HG03469 (cell line): ENCODE measurements at regions not wholly inside any gene's neighbourhood (a gene's known extent, or its start where the extent isn't known, plus 50 kb on each side); places are given as distances from the start of the nearest gene placed in this dataset.

ENCODE experiments used
- ATAC-seq: cut with Tn5 transposase; IDR thresholded peaks from one replicate; pipeline ENCODE4 v1.9.1; 2021; ENCODE audit warnings: mild to moderate bottlenecking, moderate library complexity, moderate number of reproducible peaks; ENCODE audit not compliant: unreplicated experiment

- no peak for ATAC-seq
These were observed 63.6 kb downstream of the NUDT12 start for GRCh38 chr5:103498800-103499551.

GRCh38 chr5:103498211-103498610 lies 64.4 kb downstream of the NUDT12 start:
- ATAC-seq: no peak

GRCh38 chr5:103497781-103498180 lies 64.8 kb downstream of the NUDT12 start:
- no peak for ATAC-seq

GRCh38 chr5:103490030-103490739 lies 72.4 kb downstream of the NUDT12 start:
- no peak for ATAC-seq

GRCh38 chr5:103489307-103489706 lies 73.3 kb downstream of the NUDT12 start:
- ATAC-seq: no peak

GRCh38 chr5:103487822-103488493 lies 74.6 kb downstream of the NUDT12 start:
- ATAC-seq: peak; percentile 51

- no peak for ATAC-seq
These were observed 75.4 kb downstream of the NUDT12 start for GRCh38 chr5:103487218-103487617.

GRCh38 chr5:103486739-103487138 lies 75.8 kb downstream of the NUDT12 start:
- ATAC-seq: no peak

- no peak for ATAC-seq
These were observed 82.3 kb downstream of the NUDT12 start for GRCh38 chr5:103480246-103480645.

GRCh38 chr5:103477678-103478077 lies 84.9 kb downstream of the NUDT12 start:
- no peak for ATAC-seq

GRCh38 chr5:103476811-103477210 lies 85.8 kb downstream of the NUDT12 start:
- no peak for ATAC-seq

- peak; percentile 43 for ATAC-seq
These were observed 86.9 kb downstream of the NUDT12 start for GRCh38 chr5:103475629-103476240.

GRCh38 chr5:103474677-103475076 lies 87.9 kb downstream of the NUDT12 start:
- ATAC-seq: no peak

- no peak for ATAC-seq
These were observed 88.9 kb downstream of the NUDT12 start for GRCh38 chr5:103473725-103474124.

- no peak for ATAC-seq
These were observed 89.8 kb downstream of the NUDT12 start for GRCh38 chr5:103472830-103473229.

GRCh38 chr5:103472265-103472664 lies 90.3 kb downstream of the NUDT12 start:
- ATAC-seq: no peak

GRCh38 chr5:103469288-103470040 lies 93.1 kb downstream of the NUDT12 start:
- no peak for ATAC-seq

- ATAC-seq: no peak
These were observed 94.8 kb downstream of the NUDT12 start for GRCh38 chr5:103467831-103468230.

GRCh38 chr5:103466495-103466894 lies 96.1 kb downstream of the NUDT12 start:
- ATAC-seq: no peak

GRCh38 chr5:103465891-103466290 lies 96.7 kb downstream of the NUDT12 start:
- ATAC-seq: no peak
